Smooth muscle cell (in vitro differentiated cells): ENCODE measurements at regions not wholly inside any gene's neighbourhood (a gene's known extent, or its start where the extent isn't known, plus 50 kb on each side); places are given as distances from the start of the nearest gene placed in this dataset.
A peak's percentile ranks its signal among the peaks of the same experiment; 100 is the strongest.

ENCODE experiments used
- DNase-seq: peaks from one replicate; lab custom pipeline; 2025; ENCODE audit not compliant: unreplicated experiment; lab: John Stamatoyannopoulos, UW
- H2AFZ ChIP-seq: fragments of 200-600 bp; sonication (generic); 2 replicates; pipeline ENCODE4 v1.6.0; 2016; ENCODE audit warnings: antibody characterized with exemption, low read depth, mild to moderate bottlenecking
- H3F3A ChIP-seq: fragments of 200-600 bp; sonication (generic); 2 replicates; pipeline ENCODE4 v1.6.0; 2017; ENCODE audit warnings: antibody characterized with exemption, low read depth
- H3K27ac ChIP-seq: fragments of 200-600 bp; sonication (generic); 2 replicates; pipeline ENCODE4 v1.5.1; 2016; ENCODE audit warnings: low read depth, mild to moderate bottlenecking
- H3K27me3 ChIP-seq: fragments of 200-600 bp; sonication (generic); 2 replicates; pipeline ENCODE4 v1.6.1; 2016; ENCODE audit warnings: low read depth, mild to moderate bottlenecking
- H3K36me3 ChIP-seq: fragments of 200-600 bp; sonication (generic); 2 replicates; pipeline ENCODE4 v1.5.1; 2016; ENCODE audit warnings: low read depth
- H3K4me1 ChIP-seq: fragments of 200-600 bp; sonication (generic); 2 replicates; pipeline ENCODE4 v1.5.1; 2016; ENCODE audit warnings: low read depth
- H3K4me2 ChIP-seq: fragments of 200-600 bp; sonication (generic); 2 replicates; pipeline ENCODE4 v1.6.0; 2016; ENCODE audit warnings: mild to moderate bottlenecking
- H3K4me3 ChIP-seq: fragments of 200-600 bp; sonication (generic); 2 replicates; pipeline ENCODE4 v1.5.1; 2016; ENCODE audit warnings: mild to moderate bottlenecking
- H3K79me2 ChIP-seq: fragments of 200-600 bp; sonication (generic); 2 replicates; pipeline ENCODE4 v1.6.0; 2016; ENCODE audit warnings: low read depth, mild to moderate bottlenecking
- H3K9ac ChIP-seq: fragments of 200-600 bp; sonication (generic); 2 replicates; pipeline ENCODE4 v1.6.0; 2016; ENCODE audit warnings: low read depth
- H3K9me3 ChIP-seq: fragments of 200-600 bp; sonication (generic); replicated peaks from 2 replicates; pipeline ENCODE4 v1.5.1; 2016; ENCODE audit warnings: low read depth
- H4K20me1 ChIP-seq: fragments of 200-600 bp; sonication (generic); 2 replicates; pipeline ENCODE4 v1.6.0; 2016; ENCODE audit warnings: low read depth
- CTCF ChIP-seq: fragments of 200-600 bp; sonication (generic); IDR thresholded peaks from 2 replicates; pipeline ENCODE4 v1.5.1; 2017; ENCODE audit warnings: borderline replicate concordance, mild to moderate bottlenecking, antibody characterized with exemption; ENCODE audit not compliant: insufficient read depth, poor library complexity, severe bottlenecking
- WGBS: methylation state at CpG from one replicate; pipeline ENCODE4 v1.1.7; 2016; ENCODE audit warnings: low lambda C conversion rate; 5-methylcytosine and 5-hydroxymethylcytosine counted together

GRCh38 chr4:105057370-105058105 lies 89.1 kb upstream of the TET2 start:
- DNase-seq, result no peak
- TF ChIP-seq CTCF, result no peak

GRCh38 chr4:105058177-105058812 lies 88.4 kb upstream of the TET2 start:
- TF ChIP-seq CTCF, result no peak

More at GRCh38 chr4:105057370-105058105, 89.1 kb upstream of the TET2 start:
- H2AFZ ChIP-seq, result no peak overlapping the region
- H3K4me3 ChIP-seq, result no peak overlapping the region
- WGBS, result 88% methylated on average over 5 of the region's 5 CpGs
- no peaks in the 10 kb centered on the region for H3K27me3 ChIP-seq
- H3K4me1 ChIP-seq, result peaks cover 3% of the 10 kb centered on the region
- H3K79me2 ChIP-seq, result no peaks in the 10 kb centered on the region
- no peaks in the 10 kb centered on the region for H3K36me3 ChIP-seq
- H3K9ac ChIP-seq, result no peak overlapping the region
- no peaks in the 10 kb centered on the region for H3F3A ChIP-seq
- H3K9me3 ChIP-seq, result no peaks in the 10 kb centered on the region
- peak overlapping the region; percentile 24 for H3K4me2 ChIP-seq
- peak overlapping the region; percentile 48 for H3K27ac ChIP-seq
- H4K20me1 ChIP-seq, result no peaks in the 10 kb centered on the region

GRCh38 chr4:105059337-105059736 lies 87.3 kb upstream of the TET2 start:
- Histone ChIP-seq H3F3A (no peaks in the 10 kb centered on the region), H3K27ac (no peak overlapping the region), H3K4me3 (no peak overlapping the region), H3K9ac (no peak overlapping the region), H2AFZ (no peak overlapping the region), H3K4me1 (peaks cover 3% of the 10 kb centered on the region), H3K36me3 (no peaks in the 10 kb centered on the region), H3K4me2 (no peak overlapping the region), H3K9me3 (no peaks in the 10 kb centered on the region), H3K79me2 (no peaks in the 10 kb centered on the region), H3K27me3 (no peaks in the 10 kb centered on the region), H4K20me1 (no peaks in the 10 kb centered on the region)
- DNase-seq, result no peak
- no peak for TF ChIP-seq CTCF

More at GRCh38 chr4:105058177-105058812, 88.4 kb upstream of the TET2 start:
- Histone ChIP-seq H2AFZ (no peak overlapping the region), H3K9me3 (no peaks in the 10 kb centered on the region), H3F3A (no peaks in the 10 kb centered on the region), H3K79me2 (no peaks in the 10 kb centered on the region), H3K4me3 (no peak overlapping the region), H3K4me2 (peak overlapping the region; percentile 24), H3K36me3 (no peaks in the 10 kb centered on the region), H3K27me3 (no peaks in the 10 kb centered on the region), H3K9ac (no peak overlapping the region), H4K20me1 (no peaks in the 10 kb centered on the region), H3K4me1 (peaks cover 3% of the 10 kb centered on the region), H3K27ac (peak overlapping the region; percentile 48)
- no peak for DNase-seq
- 56% methylated on average over 3 of the region's 3 CpGs for WGBS
